Mucosa of descending colon (tissue), 3 donors: ENCODE measurements at regions not wholly inside any gene's neighbourhood (a gene's known extent, or its start where the extent isn't known, plus 50 kb on each side); places are given as distances from the start of the nearest gene placed in this dataset.

Source experiments
- ATAC-seq: fragments of 200-7000 bp; cut with Tn5 transposase; one replicate; pipeline ENCODE4 v1.9.1; 2020; ENCODE audit warnings: mild to moderate bottlenecking, moderate library complexity
- DNase-seq, 3 donors: peaks; one replicate each; pipeline ENCODE4 v3.0.0-alpha.2; 2020
- H3K36me3 ChIP-seq: fragments of 200-600 bp; one replicate; pipeline ENCODE4 v1.8.0; 2021; ENCODE audit warnings: low read depth, mild to moderate bottlenecking
- H3K4me1 ChIP-seq: fragments of 200-600 bp; one replicate; pipeline ENCODE4 v1.8.0; 2021; ENCODE audit warnings: low read depth, mild to moderate bottlenecking
- H3K4me3 ChIP-seq: fragments of 200-600 bp; one replicate; pipeline ENCODE4 v1.8.0; 2021; ENCODE audit warnings: mild to moderate bottlenecking
- H3K9me3 ChIP-seq: fragments of 200-600 bp; one replicate; pipeline ENCODE4 v1.8.0; 2021; ENCODE audit warnings: mild to moderate bottlenecking
- intact Hi-C, 2 donors: fragments of 100-400 bp; cut with DNase I in 1 of 2; cut with micrococcal nuclease in 1 of 2; formaldehyde crosslinking; loops; one replicate each; pipeline versions ENCODE4 v1.11.0 to v1.11.1; 2022; cut with DNase I, micrococcal nuclease
- TF ChIP-seq, protein P1 (sequence below): fragments of 200-600 bp; IDR thresholded peaks from one replicate; pipeline ENCODE4 v1.8.0; 2022; ENCODE audit warnings: antibody characterized with exemption, mild to moderate bottlenecking
- donor health status: DM: no; HTN: no; CAD: no; lungs with moderate emphysema.
- donor health status: DM: no; HTN: no; CAD: no.
- donor health status: DM: no; HTN: yes; CAD: no.

DNA sequence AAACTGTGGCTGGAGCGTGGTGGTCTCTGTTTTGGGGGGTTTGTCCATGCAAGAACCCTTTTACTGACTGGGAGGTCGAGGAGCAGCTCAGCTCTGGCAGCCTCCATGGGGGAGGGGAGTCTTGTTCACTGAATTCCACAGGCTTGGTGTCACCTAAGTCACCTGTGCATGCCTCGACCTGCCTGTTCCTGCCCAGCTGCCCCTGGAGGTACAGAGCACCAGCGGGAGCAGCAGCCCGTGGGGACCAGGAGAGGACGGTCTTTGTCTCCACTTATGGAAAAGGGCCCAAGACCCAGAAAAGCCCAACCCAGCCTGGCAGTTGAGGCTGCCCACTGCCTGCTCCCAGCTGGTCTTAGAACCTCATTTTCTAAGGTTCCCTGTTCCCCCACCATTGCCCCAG is 168.7 kb upstream of the AGAP1 start:
- ATAC-seq: no peak
- H3K36me3 ChIP-seq: no peaks in the 10 kb centered on the region

DNA sequence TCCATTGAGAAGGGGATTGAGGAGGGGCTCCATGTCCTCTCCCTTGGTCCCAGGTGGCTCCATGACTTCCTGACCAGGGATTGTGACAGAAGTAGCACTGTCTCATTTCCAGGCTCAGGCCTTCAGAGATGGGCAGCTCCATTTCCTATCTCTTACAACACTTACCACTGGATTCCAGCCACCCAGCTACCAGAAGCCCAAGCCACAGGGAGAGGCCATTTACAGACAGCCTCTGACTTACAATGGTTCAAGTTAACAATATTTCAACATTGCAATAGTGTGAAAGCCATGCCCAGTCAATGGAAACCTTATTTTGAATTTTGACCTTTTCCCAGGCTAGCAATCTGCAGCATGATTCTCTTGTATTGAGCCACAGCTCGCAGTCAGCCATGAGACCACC is 164.9 kb upstream of the AGAP1 start:
- no peaks in the 10 kb centered on the region for H3K9me3 ChIP-seq
- intact Hi-C loops: no loop called here
- no peak for ATAC-seq
- H3K36me3 ChIP-seq: no peaks in the 10 kb centered on the region
- DNase-seq: no peak
- H3K4me1 ChIP-seq: no peaks in the 10 kb centered on the region
- TF ChIP-seq, protein P1, sequence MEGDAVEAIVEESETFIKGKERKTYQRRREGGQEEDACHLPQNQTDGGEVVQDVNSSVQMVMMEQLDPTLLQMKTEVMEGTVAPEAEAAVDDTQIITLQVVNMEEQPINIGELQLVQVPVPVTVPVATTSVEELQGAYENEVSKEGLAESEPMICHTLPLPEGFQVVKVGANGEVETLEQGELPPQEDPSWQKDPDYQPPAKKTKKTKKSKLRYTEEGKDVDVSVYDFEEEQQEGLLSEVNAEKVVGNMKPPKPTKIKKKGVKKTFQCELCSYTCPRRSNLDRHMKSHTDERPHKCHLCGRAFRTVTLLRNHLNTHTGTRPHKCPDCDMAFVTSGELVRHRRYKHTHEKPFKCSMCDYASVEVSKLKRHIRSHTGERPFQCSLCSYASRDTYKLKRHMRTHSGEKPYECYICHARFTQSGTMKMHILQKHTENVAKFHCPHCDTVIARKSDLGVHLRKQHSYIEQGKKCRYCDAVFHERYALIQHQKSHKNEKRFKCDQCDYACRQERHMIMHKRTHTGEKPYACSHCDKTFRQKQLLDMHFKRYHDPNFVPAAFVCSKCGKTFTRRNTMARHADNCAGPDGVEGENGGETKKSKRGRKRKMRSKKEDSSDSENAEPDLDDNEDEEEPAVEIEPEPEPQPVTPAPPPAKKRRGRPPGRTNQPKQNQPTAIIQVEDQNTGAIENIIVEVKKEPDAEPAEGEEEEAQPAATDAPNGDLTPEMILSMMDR: no peak
- no peak overlapping the region for H3K4me3 ChIP-seq

More for the DNA sequence above, 168.7 kb upstream of the AGAP1 start:
- no peak for DNase-seq
- intact Hi-C loops: no loop called here
- TF ChIP-seq, protein P1: no peak
- Histone ChIP-seq H3K4me1 (no peaks in the 10 kb centered on the region), H3K9me3 (no peaks in the 10 kb centered on the region), H3K4me3 (no peak overlapping the region)

DNA sequence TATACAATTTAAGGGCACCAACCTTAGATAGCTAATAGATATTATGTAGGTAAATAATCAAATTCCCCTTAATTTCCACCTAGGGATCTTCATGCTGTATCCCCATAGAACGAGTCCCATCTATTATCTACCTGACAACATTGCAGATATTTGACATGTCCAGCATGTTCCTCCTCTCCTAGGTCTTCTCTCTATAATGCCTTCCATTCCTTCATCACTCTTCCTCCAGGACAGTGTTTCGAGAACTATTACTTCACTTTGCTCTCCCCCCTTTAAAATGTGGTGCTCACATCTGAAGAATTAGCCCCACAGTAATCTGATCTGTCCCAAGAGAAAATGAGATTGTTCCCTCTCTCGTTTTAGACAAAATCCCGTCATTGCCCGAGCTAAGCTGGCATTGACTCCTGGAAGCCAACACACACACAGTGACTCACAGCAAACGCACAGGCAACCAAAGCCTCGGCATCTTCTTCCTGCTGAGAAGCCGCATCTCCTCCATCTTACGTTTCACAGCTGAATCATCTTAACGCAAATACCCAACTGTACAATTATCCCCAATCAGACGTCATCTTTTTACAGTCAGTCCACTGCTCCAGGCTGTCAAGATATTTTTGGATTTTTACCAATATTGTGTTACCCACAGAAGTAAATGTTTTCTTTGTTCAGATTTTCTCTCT is 162.9 kb upstream of the AGAP1 start:
- intact Hi-C loops: no loop called here
- H3K9me3 ChIP-seq: no peaks in the 10 kb centered on the region
- no peaks in the 10 kb centered on the region for H3K36me3 ChIP-seq
- TF ChIP-seq, protein P1: no peak
- no peak overlapping the region for H3K4me3 ChIP-seq
- ATAC-seq: peak; percentile 64
- no peak for DNase-seq
- H3K4me1 ChIP-seq: no peaks in the 10 kb centered on the region

DNA sequence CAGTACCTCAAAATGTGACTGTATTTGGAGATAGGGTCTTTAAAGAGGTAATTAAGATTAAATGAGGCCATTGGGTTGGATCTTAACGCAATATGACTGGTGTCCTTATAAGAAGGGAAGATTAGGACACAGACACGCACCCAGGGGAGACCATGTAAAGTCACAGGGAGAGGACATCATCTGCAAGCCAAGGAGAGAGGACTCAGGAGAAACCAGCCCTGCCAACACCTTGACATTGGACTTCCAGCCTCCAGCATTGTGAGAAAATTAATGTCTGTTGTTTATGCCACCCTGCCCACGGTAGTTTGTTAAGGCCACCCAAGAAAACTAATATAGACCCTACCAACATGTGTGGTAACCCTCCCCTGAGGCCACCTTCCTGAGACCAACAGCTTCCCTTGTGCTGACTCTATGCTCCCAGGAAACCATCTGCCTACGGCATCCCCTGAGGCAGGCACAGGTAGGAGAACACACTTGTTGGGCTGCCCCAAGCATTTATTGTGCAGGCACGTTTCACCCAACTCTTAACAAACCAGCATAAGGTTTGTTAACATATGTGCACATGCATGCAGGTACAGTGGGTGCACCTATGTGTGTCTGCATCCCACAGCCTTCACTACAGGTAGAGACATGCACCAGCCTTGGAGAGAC is 161.5 kb upstream of the AGAP1 start:
- TF ChIP-seq, protein P1: no peak
- intact Hi-C loops: no loop called here
- DNase-seq: no peak
- Histone ChIP-seq H3K9me3 (no peaks in the 10 kb centered on the region), H3K36me3 (no peaks in the 10 kb centered on the region), H3K4me3 (no peak overlapping the region), H3K4me1 (no peaks in the 10 kb centered on the region)
- ATAC-seq: no peak

DNA sequence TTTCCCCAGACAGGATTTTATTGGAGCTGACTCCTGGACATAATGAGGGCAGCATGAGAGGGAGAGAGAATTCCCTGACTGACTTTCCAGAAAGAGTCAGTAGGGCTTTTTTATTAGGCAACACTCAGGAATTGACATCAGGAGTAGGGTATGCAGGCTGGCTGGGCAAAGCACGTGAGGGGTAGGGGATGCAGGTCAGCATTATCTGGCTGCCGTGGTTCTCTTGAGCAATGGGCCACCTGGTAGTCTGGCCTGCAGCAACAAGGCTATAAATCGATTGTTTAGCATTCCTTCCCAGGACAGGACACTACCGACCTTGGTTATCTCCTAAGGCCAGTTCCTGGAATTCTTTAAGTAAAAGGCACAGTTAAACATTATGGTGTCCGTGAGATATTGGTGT is 160.8 kb upstream of the AGAP1 start:
- DNase-seq (no peak), ATAC-seq (no peak)
- Histone ChIP-seq H3K9me3 (no peaks in the 10 kb centered on the region), H3K4me3 (no peak overlapping the region), H3K36me3 (no peaks in the 10 kb centered on the region), H3K4me1 (no peaks in the 10 kb centered on the region)
- intact Hi-C loops: no loop called here
- TF ChIP-seq, protein P1: no peak
